Keratinocyte (primary cell): ENCODE measurements at regions not wholly inside any gene's neighbourhood (a gene's known extent, or its start where the extent isn't known, plus 50 kb on each side); places are given as distances from the start of the nearest gene placed in this dataset.

Source experiments
- DNase-seq: peaks from one replicate; pipeline ENCODE4 v3.0.0-alpha.2; 2011; ENCODE audit warnings: low read depth, missing footprints, low spot score
- FAIRE-seq: peaks from 2 replicates; lab custom pipeline; 2011; peaks lifted over from hg19 to GRCh38; lab: Jason Lieb, UNC
- H2AFZ ChIP-seq: 2 replicates; pipeline ENCODE4 v1.6.0; 2012; ENCODE audit warnings: low read length, control low read depth, inconsistent platforms; ENCODE audit not compliant: control insufficient read depth
- H3K27ac ChIP-seq: 2 replicates; pipeline ENCODE4 v1.5.1; 2011; ENCODE audit warnings: low read length; ENCODE audit not compliant: control insufficient read depth, insufficient read depth
- H3K27me3 ChIP-seq: 3 replicates; pipeline ENCODE4 v1.6.0; 2011; ENCODE audit warnings: low read length; ENCODE audit not compliant: control insufficient read depth, insufficient read depth; ENCODE audit errors: extremely low read depth
- H3K36me3 ChIP-seq, 2 experiments: 2 replicates in 1 of 2; 3 replicates in 1 of 2; pipeline ENCODE4 v1.5.1; 2011; ENCODE audit warnings: low read length in 2 of 2, mild to moderate bottlenecking in 1 of 2; ENCODE audit not compliant: control insufficient read depth in 2 of 2, insufficient read depth in 2 of 2; ENCODE audit errors: extremely low read depth in 1 of 2
- H3K4me1 ChIP-seq: 3 replicates; pipeline ENCODE4 v1.5.1; 2011; ENCODE audit warnings: low read length; ENCODE audit not compliant: control insufficient read depth, insufficient read depth; ENCODE audit errors: extremely low read depth
- H3K4me2 ChIP-seq: 3 replicates; pipeline ENCODE4 v1.6.0; 2011; ENCODE audit warnings: low read depth, low read length; ENCODE audit not compliant: control insufficient read depth, insufficient read depth; ENCODE audit errors: extremely low read depth
- H3K4me3 ChIP-seq, 3 experiments: fragments of 200-600 bp in 1 of 3; sonication (generic) in 1 of 3; 2 replicates in 2 of 3; 3 replicates in 1 of 3; pipeline ENCODE4 v1.5.1; 2011 to 2016; ENCODE audit warnings: low read length in 3 of 3, mild to moderate bottlenecking in 3 of 3, control low read depth in 2 of 3, inconsistent platforms in 1 of 3, low read depth in 1 of 3, mixed read lengths in 1 of 3, mixed run types in 1 of 3, moderate library complexity in 1 of 3; ENCODE audit not compliant: control insufficient read depth in 2 of 3, insufficient read depth in 2 of 3; ENCODE audit errors: extremely low read depth in 1 of 3
- H3K79me2 ChIP-seq: 2 replicates; pipeline ENCODE4 v1.6.0; 2012; ENCODE audit warnings: low read length; ENCODE audit not compliant: control insufficient read depth, insufficient read depth
- H3K9ac ChIP-seq: 3 replicates; pipeline ENCODE4 v1.6.0; 2011; ENCODE audit warnings: low read length; ENCODE audit not compliant: control insufficient read depth, insufficient read depth; ENCODE audit errors: extremely low read depth
- H3K9me1 ChIP-seq: 3 replicates; pipeline ENCODE4 v1.6.0; 2011; ENCODE audit warnings: low read length; ENCODE audit not compliant: control insufficient read depth, insufficient read depth; ENCODE audit errors: extremely low read depth
- H3K9me3 ChIP-seq: 2 replicates; pipeline ENCODE4 v1.5.1; 2012; ENCODE audit warnings: low read depth, low read length; ENCODE audit not compliant: control insufficient read depth
- H4K20me1 ChIP-seq: 3 replicates; pipeline ENCODE4 v1.6.0; 2011; ENCODE audit warnings: low read length; ENCODE audit not compliant: control insufficient read depth, insufficient read depth; ENCODE audit errors: extremely low read depth
- CTCF ChIP-seq, 3 experiments: IDR thresholded peaks in 1 of 3; conservative IDR thresholded peaks in 1 of 3; optimal IDR thresholded peaks in 1 of 3; 2 replicates in 2 of 3; 3 replicates in 1 of 3; pipeline versions ENCODE3 to v1.5.1; 2011; ENCODE audit warnings: low read length in 3 of 3, mild to moderate bottlenecking in 3 of 3, moderate library complexity in 2 of 3, control low read depth in 1 of 3, inconsistent platforms in 1 of 3; ENCODE audit not compliant: insufficient read depth in 2 of 3; ENCODE audit errors: extremely low read depth in 1 of 3
- EZH2 ChIP-seq: IDR thresholded peaks from one replicate; pipeline ENCODE4 v1.6.1; 2012; ENCODE audit warnings: inconsistent platforms, mild to moderate bottlenecking, low read length, moderate library complexity
- dilution Hi-C: fragments of 300-500 bp; cut with MboI; formaldehyde crosslinking; loops from one replicate; pipeline ENCODE4 v1.7.0; 2020; ENCODE audit warnings: low sequenced_read_pairs; ENCODE audit not compliant: extremely low pct_ligation_motif_present

- H3K36me3 ChIP-seq: no peaks in the 10 kb centered on the region
- H4K20me1 ChIP-seq: no peaks in the 10 kb centered on the region
- H3K9me3 ChIP-seq: no peaks in the 10 kb centered on the region
- H3K27me3 ChIP-seq: peaks cover 14% of the 10 kb centered on the region
- no peaks in the 10 kb centered on the region for H3K79me2 ChIP-seq
- FAIRE-seq: no peak
- H3K4me3 ChIP-seq: no peak overlapping the region
- H3K9ac ChIP-seq: no peak overlapping the region
- H2AFZ ChIP-seq: no peak overlapping the region
- dilution Hi-C loops: loop anchor here (10.0 kb wide), 1 partner anchor 58 kb away; no protein-coding TSS in a partner anchor
- no peak overlapping the region for H3K27ac ChIP-seq
- DNase-seq: no peak
- TF ChIP-seq EZH2 (no peak), CTCF (optimal IDR thresholded peaks at IDR 0.05 in 1 of 3, IDR thresholded peaks at IDR 0.05 in 1 of 3, conservative IDR thresholded peaks at IDR 0.05 in 1 of 3; ENCODE audit: extremely low read depth in 1 of 3, insufficient read depth in 2 of 3, low read length in 3 of 3) (no peak)
- no peaks in the 10 kb centered on the region for H3K9me1 ChIP-seq
- H3K4me1 ChIP-seq: peaks cover 10% of the 10 kb centered on the region
- H3K4me2 ChIP-seq: no peak overlapping the region
Measured at GRCh38 chr1:25043228-25043580, 113.1 kb upstream of the RUNX3 start.

- Histone ChIP-seq H3K27me3 (peaks cover 8% of the 10 kb centered on the region), H3K9me1 (no peaks in the 10 kb centered on the region), H3K79me2 (no peaks in the 10 kb centered on the region), H3K36me3 (no peaks in the 10 kb centered on the region), H2AFZ (no peak overlapping the region), H3K27ac (no peak overlapping the region), H3K9me3 (no peaks in the 10 kb centered on the region), H3K4me3 (no peak overlapping the region), H3K4me1 (peaks cover 10% of the 10 kb centered on the region), H3K4me2 (no peak overlapping the region), H4K20me1 (no peaks in the 10 kb centered on the region), H3K9ac (no peak overlapping the region)
- dilution Hi-C loops: loop anchor here (10.0 kb wide), 1 partner anchor 58 kb away; no protein-coding TSS in a partner anchor
- DNase-seq: peak; percentile 48
- TF ChIP-seq EZH2 (no peak), CTCF (optimal IDR thresholded peaks at IDR 0.05 in 1 of 3, IDR thresholded peaks at IDR 0.05 in 1 of 3, conservative IDR thresholded peaks at IDR 0.05 in 1 of 3; ENCODE audit: extremely low read depth in 1 of 3, insufficient read depth in 2 of 3, low read length in 3 of 3) (peak in 1 of 3 experiments; percentile 37)
- peak; percentile 93 for FAIRE-seq
Measured at GRCh38 chr1:25042331-25043227, 112.5 kb upstream of the RUNX3 start.
